HepG2 (cell line): ENCODE measurements at regions not wholly inside any gene's neighbourhood (a gene's known extent, or its start where the extent isn't known, plus 50 kb on each side); places are given as distances from the start of the nearest gene placed in this dataset.
A peak's percentile ranks its signal among the peaks of the same experiment; 100 is the strongest.

Source experiments
- ARID4A ChIP-seq: sonication (generic); formaldehyde crosslinking; IDR thresholded peaks from 2 replicates; pipeline ENCODE4 v1.5.0; 2020; ENCODE audit warnings: mild to moderate bottlenecking, missing genetic modification reagents, borderline replicate concordance
- FOXC1 ChIP-seq: sonication (generic); formaldehyde crosslinking; IDR thresholded peaks from 2 replicates; pipeline ENCODE4 v1.8.0; 2022; ENCODE audit warnings: mild to moderate bottlenecking, missing genetic modification reagents, borderline replicate concordance
- HNRNPUL1 ChIP-seq: fragments of 200-400 bp; formaldehyde crosslinking; IDR thresholded peaks from 2 replicates; pipeline ENCODE4 v1.6.1; 2017; ENCODE audit warnings: low read depth, mild to moderate bottlenecking, low read length, moderate library complexity
- MLX ChIP-seq: IDR thresholded peaks from 2 replicates; pipeline ENCODE4 v1.6.1; 2016
- NR2F6 ChIP-seq, 2 experiments: IDR thresholded peaks; 2 replicates each; pipeline ENCODE4 v1.6.1; 2016; ENCODE audit warnings: antibody characterized with exemption in 1 of 2, mild to moderate bottlenecking in 1 of 2
- POLR2AphosphoS5 ChIP-seq: IDR thresholded peaks from 2 replicates; pipeline ENCODE4 v1.6.1; 2012; ENCODE audit warnings: low read depth, low read length
- SOX6 ChIP-seq, 2 experiments: fragments of 450-650 bp in 1 of 2; sonication (generic) in 1 of 2; formaldehyde crosslinking in 1 of 2; IDR thresholded peaks; 2 replicates each; pipeline versions ENCODE4 v1.4.0 to v1.6.1; 2017 to 2020; ENCODE audit warnings: antibody characterized with exemption in 1 of 2, mild to moderate bottlenecking in 1 of 2, missing genetic modification reagents in 1 of 2
- TARDBP ChIP-seq: sonication (generic); formaldehyde crosslinking; IDR thresholded peaks from 2 replicates; pipeline ENCODE4 v1.8.0; 2022; ENCODE audit warnings: mild to moderate bottlenecking, missing genetic modification reagents
- TOE1 ChIP-seq: sonication (generic); formaldehyde crosslinking; IDR thresholded peaks from 2 replicates; pipeline ENCODE4 v1.4.0; 2020; ENCODE audit warnings: mild to moderate bottlenecking, missing genetic modification reagents
- TP53 ChIP-seq: sonication (generic); formaldehyde crosslinking; conservative IDR thresholded peaks from 2 replicates; pipeline ENCODE4 v1.4.0; 2020; ENCODE audit warnings: missing genetic modification reagents
- ZNF687 ChIP-seq: sonication (generic); formaldehyde crosslinking; IDR thresholded peaks from 2 replicates; pipeline ENCODE4 v1.5.1; 2020; ENCODE audit warnings: mild to moderate bottlenecking, missing genetic modification reagents, moderate library complexity
- TF ChIP-seq, protein P1 (sequence below): sonication (generic); formaldehyde crosslinking; IDR thresholded peaks from 2 replicates; pipeline ENCODE4 v1.4.0; 2020; ENCODE audit warnings: mild to moderate bottlenecking, missing genetic modification reagents
- TF ChIP-seq, protein P2 (sequence below): sonication (generic); formaldehyde crosslinking; IDR thresholded peaks from 2 replicates; pipeline ENCODE4 v1.5.0; 2020; ENCODE audit warnings: mild to moderate bottlenecking, missing genetic modification reagents

GRCh38 chr6:106799031-106799894 is 169.9 kb downstream of the QRSL1 start (continued):
- peak; percentile 59; the same call in 1 of the 2 replicates for TF ChIP-seq TARDBP (CRISPR knock-in tag)
- TF ChIP-seq, protein P1, sequence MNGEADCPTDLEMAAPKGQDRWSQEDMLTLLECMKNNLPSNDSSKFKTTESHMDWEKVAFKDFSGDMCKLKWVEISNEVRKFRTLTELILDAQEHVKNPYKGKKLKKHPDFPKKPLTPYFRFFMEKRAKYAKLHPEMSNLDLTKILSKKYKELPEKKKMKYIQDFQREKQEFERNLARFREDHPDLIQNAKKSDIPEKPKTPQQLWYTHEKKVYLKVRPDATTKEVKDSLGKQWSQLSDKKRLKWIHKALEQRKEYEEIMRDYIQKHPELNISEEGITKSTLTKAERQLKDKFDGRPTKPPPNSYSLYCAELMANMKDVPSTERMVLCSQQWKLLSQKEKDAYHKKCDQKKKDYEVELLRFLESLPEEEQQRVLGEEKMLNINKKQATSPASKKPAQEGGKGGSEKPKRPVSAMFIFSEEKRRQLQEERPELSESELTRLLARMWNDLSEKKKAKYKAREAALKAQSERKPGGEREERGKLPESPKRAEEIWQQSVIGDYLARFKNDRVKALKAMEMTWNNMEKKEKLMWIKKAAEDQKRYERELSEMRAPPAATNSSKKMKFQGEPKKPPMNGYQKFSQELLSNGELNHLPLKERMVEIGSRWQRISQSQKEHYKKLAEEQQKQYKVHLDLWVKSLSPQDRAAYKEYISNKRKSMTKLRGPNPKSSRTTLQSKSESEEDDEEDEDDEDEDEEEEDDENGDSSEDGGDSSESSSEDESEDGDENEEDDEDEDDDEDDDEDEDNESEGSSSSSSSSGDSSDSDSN (CRISPR knock-in tag), result 0 out of 2 replicates have a peak, but pooled peaks have one; percentile 23
- peak; percentile 12; the same call in 1 of the 2 replicates for TF ChIP-seq NR2F6 (IDR thresholded peaks at IDR 0.05)
- TF ChIP-seq NR2F6 (CRISPR knock-in tag; IDR thresholded peaks at IDR 0.05), result peak; percentile 28; the same call in 1 of the 2 replicates
- TF ChIP-seq, protein P2, sequence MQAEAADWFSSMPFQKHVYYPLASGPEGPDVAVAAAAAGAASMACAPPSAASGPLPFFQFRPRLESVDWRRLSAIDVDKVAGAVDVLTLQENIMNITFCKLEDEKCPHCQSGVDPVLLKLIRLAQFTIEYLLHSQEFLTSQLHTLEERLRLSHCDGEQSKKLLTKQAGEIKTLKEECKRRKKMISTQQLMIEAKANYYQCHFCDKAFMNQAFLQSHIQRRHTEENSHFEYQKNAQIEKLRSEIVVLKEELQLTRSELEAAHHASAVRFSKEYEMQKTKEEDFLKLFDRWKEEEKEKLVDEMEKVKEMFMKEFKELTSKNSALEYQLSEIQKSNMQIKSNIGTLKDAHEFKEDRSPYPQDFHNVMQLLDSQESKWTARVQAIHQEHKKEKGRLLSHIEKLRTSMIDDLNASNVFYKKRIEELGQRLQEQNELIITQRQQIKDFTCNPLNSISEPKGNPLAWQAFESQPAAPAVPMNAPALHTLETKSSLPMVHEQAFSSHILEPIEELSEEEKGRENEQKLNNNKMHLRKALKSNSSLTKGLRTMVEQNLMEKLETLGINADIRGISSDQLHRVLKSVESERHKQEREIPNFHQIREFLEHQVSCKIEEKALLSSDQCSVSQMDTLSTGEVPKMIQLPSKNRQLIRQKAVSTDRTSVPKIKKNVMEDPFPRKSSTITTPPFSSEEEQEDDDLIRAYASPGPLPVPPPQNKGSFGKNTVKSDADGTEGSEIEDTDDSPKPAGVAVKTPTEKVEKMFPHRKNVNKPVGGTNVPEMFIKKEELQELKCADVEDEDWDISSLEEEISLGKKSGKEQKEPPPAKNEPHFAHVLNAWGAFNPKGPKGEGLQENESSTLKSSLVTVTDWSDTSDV (CRISPR knock-in tag), result no peak
- TF ChIP-seq TOE1 (CRISPR knock-in tag), result no peak
- peak; percentile 82; the same call in 1 of the 2 replicates for TF ChIP-seq HNRNPUL1
- TF ChIP-seq FOXC1, result no peak
- TF ChIP-seq MLX (CRISPR knock-in tag), result no peak
- no peak for TF ChIP-seq SOX6 (IDR thresholded peaks at IDR 0.05)
- peak; percentile 42; the same call in 1 of the 2 replicates for TF ChIP-seq SOX6 (CRISPR knock-in tag; IDR thresholded peaks at IDR 0.05)
- TF ChIP-seq TP53 (CRISPR knock-in tag), result no peak
- peak; percentile 61 for TF ChIP-seq ZNF687 (CRISPR knock-in tag)
- peak; percentile 57; the same call in 1 of the 2 replicates for TF ChIP-seq POLR2AphosphoS5
- peak; percentile 20; the same call in 1 of the 2 replicates for TF ChIP-seq ARID4A (CRISPR knock-in tag)
